Activated naive CD8-positive, alpha-beta T cell treated with anti-CD3 and anti-CD28 coated beads, Interleukin-2, amount 50 U/mL, for 16 hours (primary cell): ENCODE measurements at regions not wholly inside any gene's neighbourhood (a gene's known extent, or its start where the extent isn't known, plus 50 kb on each side); places are given as distances from the start of the nearest gene placed in this dataset.
"Not testable (repeated sequence)": the region's sequence is repeated elsewhere in the genome, so short reads cannot be mapped to it uniquely, and the experiment has no call there.

Experiments
- DNase-seq: peaks from one replicate; pipeline ENCODE4 v3.0.0-alpha.2; 2020; ENCODE audit warnings: low read depth, low spot score

- DNase-seq = no peak
Measured at GRCh38 chr1:221567859-221568507, 173.9 kb downstream of the DUSP10 start.

- no peak for DNase-seq
Measured at GRCh38 chr1:221573756-221574155, 168.1 kb downstream of the DUSP10 start.

- DNase-seq = no peak
Measured at GRCh38 chr1:221574529-221574928, 167.4 kb downstream of the DUSP10 start.

DNA sequence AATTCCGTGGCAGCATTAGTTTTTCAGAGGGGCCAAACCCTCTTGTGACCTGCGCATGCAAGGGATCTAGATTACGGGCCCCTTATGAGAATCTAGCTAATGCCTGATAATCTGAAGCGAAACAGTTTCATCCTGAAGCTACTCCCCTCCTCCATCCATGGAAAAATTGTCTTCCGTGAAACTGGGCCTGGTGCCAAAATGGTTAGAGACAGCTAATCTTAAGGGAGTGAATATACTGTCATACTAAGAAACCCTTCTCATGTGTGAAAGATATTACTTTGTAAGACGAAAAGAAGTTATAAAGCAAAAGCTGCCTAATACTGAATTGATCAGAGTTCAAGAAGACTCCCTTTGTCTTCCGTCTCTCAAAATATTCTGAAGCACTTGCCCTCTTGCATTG lies 166.3 kb downstream of the DUSP10 start:
- no peak for DNase-seq

DNA sequence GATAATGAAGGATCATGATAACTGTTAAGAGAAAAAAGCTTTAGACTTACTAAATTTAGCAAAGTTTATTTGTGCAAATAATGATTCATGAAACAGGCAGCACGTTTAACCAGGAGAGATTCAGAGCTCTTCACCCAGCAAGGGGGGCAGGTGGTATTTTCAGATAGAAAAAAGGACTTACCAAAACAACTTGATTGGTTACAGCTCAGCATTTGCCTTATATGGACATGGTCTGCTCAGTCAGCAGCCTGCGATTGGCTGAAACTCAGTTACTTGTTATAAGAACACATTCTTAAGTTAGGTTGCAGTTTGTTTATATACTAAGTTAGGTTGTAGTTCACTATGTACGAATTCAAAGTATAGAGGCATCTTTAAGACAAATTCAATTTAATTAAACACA lies 165.6 kb downstream of the DUSP10 start:
- no peak for DNase-seq

DNA sequence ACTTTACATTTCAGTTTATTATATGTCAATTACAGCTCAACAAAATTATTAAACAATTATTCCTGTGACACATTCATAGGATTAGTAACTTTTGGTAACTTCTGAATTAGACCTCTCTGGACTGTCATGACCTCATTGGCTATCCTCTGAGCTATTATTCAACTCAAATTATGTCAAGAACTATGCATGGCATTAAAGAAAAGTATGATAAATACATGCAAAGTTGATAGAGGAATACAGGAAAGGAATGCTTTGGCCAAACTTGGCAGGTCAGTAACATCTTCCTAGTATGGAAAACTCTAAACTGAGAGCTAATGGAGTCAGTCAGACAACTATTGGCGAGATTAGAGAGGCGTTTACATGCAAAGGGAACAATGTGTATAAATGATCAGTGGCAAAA lies 158.4 kb downstream of the DUSP10 start:
- DNase-seq = no peak

GRCh38 chr1:221587013-221587412 lies 154.9 kb downstream of the DUSP10 start:
- DNase-seq = not testable (repeated sequence)

DNA sequence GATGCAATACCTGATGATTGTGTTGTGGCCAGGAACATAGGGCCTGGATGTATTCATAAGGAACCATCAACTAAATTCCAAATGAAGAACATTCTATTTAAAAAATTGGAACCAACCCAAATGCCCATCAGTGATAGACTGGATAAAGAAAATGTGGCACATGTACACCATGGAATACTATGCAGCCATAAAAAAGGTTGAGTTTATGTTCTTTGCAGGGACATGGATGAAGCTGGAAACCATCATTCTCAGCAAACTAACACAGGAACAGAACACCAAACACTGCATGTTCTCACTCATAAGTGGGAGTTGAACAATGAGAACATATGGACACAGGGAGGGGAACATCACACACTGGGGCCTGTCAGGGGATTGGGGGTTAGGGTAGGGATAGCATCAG lies 150.6 kb downstream of the DUSP10 start:
- DNase-seq = not testable (repeated sequence)

GRCh38 chr1:221594576-221594975 lies 147.3 kb downstream of the DUSP10 start:
- no peak for DNase-seq

DNA sequence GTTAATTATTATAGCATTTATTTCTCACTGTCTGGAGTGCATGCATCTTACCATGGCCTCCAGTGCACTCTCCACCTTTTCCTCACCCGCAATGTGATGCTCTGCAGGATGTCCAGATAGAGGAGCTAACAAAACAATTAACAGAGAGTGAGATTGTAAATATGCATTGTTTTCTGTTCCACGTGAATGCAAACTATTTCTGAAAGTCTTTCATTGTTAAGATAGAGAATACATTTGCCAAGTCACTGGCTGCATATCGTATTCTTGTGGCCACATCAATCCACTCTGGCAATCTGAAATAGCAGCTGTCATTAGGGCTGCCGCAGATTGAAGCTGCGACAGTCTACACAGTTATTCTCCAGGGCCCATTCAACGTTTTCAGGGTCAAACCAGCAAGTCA lies 143.8 kb downstream of the DUSP10 start:
- DNase-seq = no peak

DNA sequence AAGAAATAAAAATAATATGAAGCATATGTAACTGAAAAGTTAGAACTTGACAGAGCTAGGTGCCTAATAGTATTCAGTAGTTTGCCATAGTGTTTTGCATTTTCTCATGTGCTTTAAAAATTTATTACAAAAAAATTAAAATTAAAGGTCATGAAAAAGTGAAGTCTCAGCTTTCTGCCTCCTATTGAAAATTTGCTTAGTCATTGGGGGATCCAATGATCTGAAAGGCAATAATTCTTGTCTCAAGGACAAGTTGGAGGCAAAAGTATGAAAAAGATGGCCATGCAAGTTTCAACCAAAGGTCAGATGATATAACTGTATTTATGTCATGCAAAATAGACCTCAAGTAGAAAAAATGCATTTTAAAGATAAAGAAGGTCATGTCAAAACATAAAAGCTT lies 140.7 kb downstream of the DUSP10 start:
- DNase-seq = no peak

GRCh38 chr1:221602830-221603229 lies 139.1 kb downstream of the DUSP10 start:
- no peak for DNase-seq

DNA sequence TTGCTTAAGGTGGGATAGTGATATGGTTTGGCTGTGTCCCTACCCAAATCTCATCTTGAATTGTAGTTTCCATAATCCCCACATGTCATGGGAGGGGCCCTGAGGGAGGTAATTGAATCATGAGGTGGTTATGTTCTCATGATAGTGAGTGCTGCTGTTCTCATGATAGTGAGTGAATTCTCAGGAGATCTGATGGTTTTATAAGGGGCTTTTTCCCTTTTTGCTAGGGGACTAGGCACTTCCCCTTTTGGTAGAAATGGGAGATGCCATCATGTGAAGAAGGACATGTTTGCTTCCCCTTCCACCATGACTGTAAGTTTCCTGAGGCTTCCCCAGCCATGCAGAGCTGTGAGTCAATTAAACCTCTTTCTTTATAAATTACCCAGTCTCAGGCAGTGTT lies 137.5 kb downstream of the DUSP10 start:
- DNase-seq = not testable (repeated sequence)

DNA sequence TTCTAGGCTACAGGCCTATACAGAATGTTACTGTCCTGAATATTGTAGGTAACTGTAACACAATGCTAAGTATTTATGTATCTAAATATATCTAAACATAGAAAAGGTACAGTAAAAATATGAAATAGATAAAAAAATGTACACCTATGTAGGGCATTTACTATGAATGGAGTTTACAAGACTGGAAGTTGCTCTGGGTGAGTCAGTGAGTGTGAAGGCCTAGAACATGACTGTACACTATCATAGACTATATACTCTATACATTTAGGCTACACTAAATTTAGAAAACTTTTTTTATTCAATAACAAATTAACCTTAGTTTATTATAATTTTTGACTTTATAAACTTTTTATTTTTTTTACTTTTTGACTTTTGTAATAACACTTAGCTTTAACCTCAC lies 136.9 kb downstream of the DUSP10 start:
- no peak for DNase-seq

DNA sequence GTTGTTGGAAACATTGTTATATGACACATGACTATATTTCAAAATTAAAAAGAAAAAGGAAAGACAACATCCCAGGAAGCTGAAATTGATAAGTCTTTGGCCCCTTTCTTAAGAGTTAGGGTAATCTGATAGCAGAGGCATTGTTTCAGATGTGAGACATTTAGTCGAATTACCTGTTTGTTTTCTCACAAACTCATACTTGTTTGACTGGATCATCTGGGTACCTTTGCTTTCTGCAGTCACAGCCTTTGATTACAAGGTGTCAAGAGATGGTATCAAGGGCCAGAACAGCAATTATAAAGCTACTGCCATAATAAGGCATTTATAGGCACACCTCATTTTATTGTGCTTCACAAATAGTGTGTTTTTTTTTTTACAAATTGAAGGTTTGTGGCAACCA lies 136.3 kb downstream of the DUSP10 start:
- no peak for DNase-seq

- DNase-seq = no peak
Measured at GRCh38 chr1:221606256-221606655, 135.6 kb downstream of the DUSP10 start.

- no peak for DNase-seq
Measured at GRCh38 chr1:221608835-221609320, 133.0 kb downstream of the DUSP10 start.

GRCh38 chr1:221611656-221612046 lies 130.2 kb downstream of the DUSP10 start:
- DNase-seq = no peak

DNA sequence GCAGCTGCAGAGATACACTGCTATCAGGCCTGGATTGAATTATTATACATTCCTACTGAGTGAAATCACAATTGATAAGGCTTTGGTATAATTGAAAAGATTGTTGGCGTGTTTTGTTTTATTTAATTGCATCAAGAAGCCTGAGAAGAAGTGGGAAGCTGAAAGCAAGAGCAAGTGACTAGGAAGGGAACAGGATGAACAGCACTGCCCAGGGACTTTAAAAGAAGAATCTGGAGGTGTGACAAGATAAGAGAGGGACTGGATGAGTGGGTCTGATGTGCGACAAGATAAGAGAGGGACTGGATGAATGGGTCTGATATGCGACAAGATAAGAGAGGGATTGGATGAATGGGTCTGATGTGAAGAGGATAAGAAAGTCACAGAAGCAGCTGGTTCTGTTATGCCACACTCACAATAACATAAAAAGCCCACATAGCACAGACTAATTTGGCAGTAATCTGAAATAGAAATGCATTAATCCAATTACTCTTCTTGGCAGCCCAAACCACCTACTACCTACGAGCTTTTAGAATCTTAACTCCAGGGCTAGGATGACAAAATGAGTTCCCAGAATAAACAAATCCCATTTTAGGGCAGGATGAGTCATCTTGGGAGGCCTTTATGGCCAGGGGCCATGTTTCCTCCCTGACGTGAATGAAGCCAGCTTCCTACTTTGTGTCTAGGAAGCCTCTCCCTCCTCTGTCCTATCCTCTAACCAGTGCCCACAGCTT lies 129.7 kb downstream of the DUSP10 start:
- DNase-seq = no peak

DNA sequence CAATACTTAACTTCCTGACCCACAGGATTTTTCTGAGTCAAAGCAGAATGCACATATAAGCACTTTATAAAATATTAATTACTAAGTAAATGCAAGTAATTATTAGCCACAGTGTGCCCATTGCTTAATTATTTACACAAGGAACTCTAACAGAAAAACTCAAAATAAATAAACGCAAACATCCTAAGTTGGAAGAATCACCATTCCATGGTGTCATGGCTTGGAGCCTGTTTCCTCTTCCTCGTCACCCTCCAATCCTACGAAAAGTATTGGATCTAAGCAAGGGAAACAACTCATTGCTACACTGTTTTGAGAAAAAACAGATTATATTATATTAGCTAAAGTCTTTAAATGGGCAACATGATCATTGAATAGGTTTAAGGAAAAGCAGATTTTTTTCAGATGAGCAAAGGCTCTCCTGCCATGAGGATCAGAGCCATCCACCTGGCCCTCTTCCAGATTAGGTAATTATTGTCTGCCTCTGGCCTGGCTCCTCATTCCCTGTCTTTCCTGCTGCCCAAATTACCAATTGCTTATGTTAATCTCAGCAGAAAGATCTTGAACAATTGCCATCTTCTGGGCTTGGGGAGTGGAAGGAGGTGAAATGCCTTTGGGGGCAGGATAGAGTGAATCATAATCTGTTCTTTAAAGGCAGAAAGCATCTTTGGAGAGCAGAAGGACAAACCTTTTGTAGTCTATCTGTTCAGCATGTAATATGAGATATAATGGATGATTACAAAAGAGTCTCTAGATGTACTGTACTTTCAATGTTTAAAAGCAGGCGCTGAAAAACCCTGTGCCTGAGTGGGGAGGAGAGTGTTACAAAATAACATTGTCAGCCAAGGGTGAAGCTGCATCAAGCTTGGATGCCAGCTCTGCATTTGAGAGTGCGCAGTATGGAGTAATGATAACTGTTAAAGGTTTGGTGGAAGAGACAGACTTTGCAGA lies 121.2 kb downstream of the DUSP10 start:
- no peak for DNase-seq

DNA sequence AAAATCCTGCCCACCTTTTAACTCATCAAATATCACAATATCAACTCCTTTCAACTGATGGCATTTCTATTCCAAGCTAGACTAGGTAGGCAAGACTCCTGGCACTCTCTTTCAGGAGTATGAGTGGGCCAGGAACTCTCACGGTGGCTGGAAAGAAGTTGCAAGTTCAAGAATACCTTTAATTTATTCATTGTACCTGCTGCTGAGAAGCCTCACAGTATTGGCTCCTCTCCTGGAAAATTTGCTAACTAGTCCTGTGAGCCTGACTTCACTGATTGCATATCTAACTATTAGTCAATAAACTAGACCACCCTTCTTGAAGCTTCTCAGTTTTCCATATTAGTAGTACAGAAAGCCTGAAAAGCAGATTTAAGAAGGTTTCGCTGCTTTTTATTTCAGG lies 120.2 kb downstream of the DUSP10 start:
- no peak for DNase-seq

DNA sequence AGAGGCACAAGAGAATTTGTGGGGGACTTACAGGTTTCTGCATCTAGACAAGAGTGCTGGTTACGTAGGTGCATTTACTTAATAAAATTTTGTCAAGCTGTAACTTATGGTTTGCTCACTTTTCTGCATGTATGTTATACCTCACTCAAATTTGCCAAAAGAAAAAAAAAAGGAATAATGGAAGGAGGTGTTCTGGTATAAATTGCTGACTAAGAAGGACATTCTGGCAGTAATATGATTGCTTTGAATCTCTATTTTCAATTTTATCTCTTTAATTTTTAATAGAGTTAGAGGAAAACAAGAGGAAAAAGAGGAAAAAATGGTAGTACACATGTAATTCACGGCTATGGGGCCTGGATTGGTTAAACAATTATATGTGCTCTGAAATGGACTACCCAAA lies 119.5 kb downstream of the DUSP10 start:
- DNase-seq = no peak
